Neuronal stem cell (in vitro differentiated cells): ENCODE measurements at regions not wholly inside any gene's neighbourhood (a gene's known extent, or its start where the extent isn't known, plus 50 kb on each side); places are given as distances from the start of the nearest gene placed in this dataset.

ENCODE experiments used
- DNase-seq: peaks from one replicate; pipeline ENCODE4 v3.0.0-alpha.2; 2013; ENCODE audit warnings: low spot score
- H2AFZ ChIP-seq: one replicate; pipeline ENCODE4 v1.6.1; 2013; ENCODE audit warnings: mild to moderate bottlenecking, low read length, inconsistent platforms
- H2AK5ac ChIP-seq: 2 replicates; pipeline ENCODE4 v1.6.1; 2013; ENCODE audit warnings: low read depth, mild to moderate bottlenecking, inconsistent platforms, low read length, moderate library complexity, mixed read lengths
- H2BK120ac ChIP-seq: 2 replicates; pipeline ENCODE4 v1.6.1; 2013; ENCODE audit warnings: low read depth, mild to moderate bottlenecking, inconsistent platforms, low read length, moderate library complexity, mixed read lengths
- H2BK12ac ChIP-seq: one replicate; pipeline ENCODE4 v1.6.1; 2013; ENCODE audit warnings: low read length, inconsistent platforms
- H2BK15ac ChIP-seq: 2 replicates; pipeline ENCODE4 v1.6.1; 2013; ENCODE audit warnings: mild to moderate bottlenecking, low read length, inconsistent platforms, mixed read lengths
- H2BK5ac ChIP-seq: one replicate; pipeline ENCODE4 v1.6.1; 2013; ENCODE audit warnings: inconsistent platforms, mild to moderate bottlenecking, low read length, moderate library complexity
- H3K14ac ChIP-seq: one replicate; pipeline ENCODE4 v1.6.1; 2013; ENCODE audit warnings: low read length, inconsistent platforms
- H3K18ac ChIP-seq: 2 replicates; pipeline ENCODE4 v1.6.1; 2013; ENCODE audit warnings: low read length, inconsistent platforms
- H3K23ac ChIP-seq: 2 replicates; pipeline ENCODE4 v1.6.1; 2013; ENCODE audit warnings: low read depth, mild to moderate bottlenecking, mixed read lengths, low read length, inconsistent platforms; ENCODE audit not compliant: poor library complexity
- H3K27ac ChIP-seq: replicated peaks from 3 replicates; pipeline ENCODE4 v1.5.1; 2013; ENCODE audit warnings: low read length, inconsistent platforms
- H3K27me3 ChIP-seq, 3 experiments: 2 replicates each; pipeline ENCODE4 v1.6.1; 2013; ENCODE audit warnings: low read length in 3 of 3, mild to moderate bottlenecking in 2 of 3, inconsistent platforms in 1 of 3, low read depth in 1 of 3, mixed read lengths in 1 of 3, moderate library complexity in 1 of 3; ENCODE audit not compliant: control insufficient read depth in 3 of 3, insufficient read depth in 3 of 3
- H3K36me3 ChIP-seq, 2 donors: replicated peaks in 1 of 2; 2 replicates each; pipeline ENCODE4 v1.6.1; 2013; ENCODE audit warnings: low read length in 2 of 2; ENCODE audit not compliant: control insufficient read depth in 2 of 2, insufficient read depth in 2 of 2
- H3K4ac ChIP-seq: 2 replicates; pipeline ENCODE4 v1.6.1; 2013; ENCODE audit warnings: inconsistent platforms, mild to moderate bottlenecking, low read length, moderate library complexity
- H3K4me1 ChIP-seq, 2 donors: 1 replicate in 1 of 2; 2 replicates in 1 of 2; pipeline ENCODE4 v1.6.1; 2013; ENCODE audit warnings: low read length in 2 of 2, low read depth in 1 of 2; ENCODE audit not compliant: control insufficient read depth in 2 of 2, insufficient read depth in 1 of 2
- H3K4me2 ChIP-seq: one replicate; pipeline ENCODE4 v1.6.1; 2013; ENCODE audit warnings: mild to moderate bottlenecking, low read length, inconsistent platforms; ENCODE audit not compliant: insufficient read depth, poor library complexity, severe bottlenecking
- H3K4me3 ChIP-seq, 2 donors: 2 replicates each; pipeline ENCODE4 v1.5.1; 2013; ENCODE audit warnings: low read length in 2 of 2, mild to moderate bottlenecking in 2 of 2, inconsistent platforms in 1 of 2, moderate library complexity in 1 of 2
- H3K79me1 ChIP-seq: one replicate; pipeline ENCODE4 v1.6.1; 2013; ENCODE audit warnings: low read depth, mild to moderate bottlenecking, inconsistent platforms, low read length, moderate library complexity
- H3K9ac ChIP-seq: one replicate; pipeline ENCODE4 v1.6.1; 2013; ENCODE audit warnings: mild to moderate bottlenecking, low read depth, low read length, inconsistent platforms; ENCODE audit not compliant: poor library complexity
- H3K9me3 ChIP-seq, 2 donors: replicated peaks in 1 of 2; 2 replicates each; pipeline versions ENCODE3 to v1.6.1; 2013; ENCODE audit warnings: low read length in 2 of 2, mild to moderate bottlenecking in 2 of 2, inconsistent platforms in 1 of 2, low read depth in 1 of 2, mixed read lengths in 1 of 2, moderate library complexity in 1 of 2; ENCODE audit not compliant: control insufficient read depth in 2 of 2, insufficient read depth in 1 of 2
- H4K8ac ChIP-seq: one replicate; pipeline ENCODE4 v1.6.1; 2013; ENCODE audit warnings: low read depth, mild to moderate bottlenecking, inconsistent platforms, low read length, moderate library complexity
- H4K91ac ChIP-seq: one replicate; pipeline ENCODE4 v1.6.1; 2013; ENCODE audit warnings: low read length, low read depth, mild to moderate bottlenecking, inconsistent platforms; ENCODE audit not compliant: poor library complexity
- WGBS, 2 donors: extraction: QIAGEN DNeasy Blood & Tissue Kit; methylation state at CpG; one replicate each; pipeline ENCODE4 v1.1.7; 2013; ENCODE audit warnings: missing lambda C conversion rate in 2 of 2, mixed read lengths in 1 of 2; ENCODE audit not compliant: insufficient read length in 2 of 2, insufficient replicate concordance in 1 of 2; ENCODE audit errors: extremely low coverage in 2 of 2; 5-methylcytosine and 5-hydroxymethylcytosine counted together

GRCh38 chr4:41478518-41478917, 59.4 kb upstream of the LIMCH1 start:
- H3K4ac ChIP-seq = no peak overlapping the region
- no peak overlapping the region for H2BK120ac ChIP-seq
- no peak overlapping the region for H2BK15ac ChIP-seq
- H2AFZ ChIP-seq = no peak overlapping the region
- WGBS, 2 donors = no CpG with 5 or more reads among the region's 3 CpGs
- H3K27me3 ChIP-seq = no peaks in the 10 kb centered on the region
- H3K18ac ChIP-seq = no peak overlapping the region
- H3K36me3 ChIP-seq = no peaks in the 10 kb centered on the region
- H3K9me3 ChIP-seq = no peaks in the 10 kb centered on the region
- H3K9ac ChIP-seq = no peak overlapping the region
- no peak overlapping the region for H3K14ac ChIP-seq
- no peak overlapping the region for H2BK5ac ChIP-seq
- no peak for DNase-seq
- H3K23ac ChIP-seq = no peak overlapping the region
- no peak overlapping the region for H3K4me2 ChIP-seq
- H3K27ac ChIP-seq = no peak overlapping the region
- no peak overlapping the region for H4K91ac ChIP-seq
- H2BK12ac ChIP-seq = no peak overlapping the region
- H3K4me3 ChIP-seq = no peak overlapping the region
- H3K79me1 ChIP-seq = no peaks in the 10 kb centered on the region
- H3K4me1 ChIP-seq = peaks cover 8 to 14% of the 10 kb centered on the region in 2 donors
- H2AK5ac ChIP-seq = no peak overlapping the region
- no peak overlapping the region for H4K8ac ChIP-seq

GRCh38 chr4:41480896-41481311, 57.1 kb upstream of the LIMCH1 start:
- H3K4ac ChIP-seq = no peak overlapping the region
- peaks cover 10 to 14% of the 10 kb centered on the region in 2 donors for H3K4me1 ChIP-seq
- no peaks in the 10 kb centered on the region for H3K9me3 ChIP-seq
- H2AK5ac ChIP-seq = no peak overlapping the region
- no peaks in the 10 kb centered on the region for H3K36me3 ChIP-seq
- WGBS, 2 donors = no CpG with 5 or more reads among the region's 5 CpGs
- no peak overlapping the region for H4K91ac ChIP-seq
- H3K27me3 ChIP-seq = no peaks in the 10 kb centered on the region
- no peak overlapping the region for H3K9ac ChIP-seq
- no peak overlapping the region for H2BK5ac ChIP-seq
- no peak overlapping the region for H3K27ac ChIP-seq
- no peak for DNase-seq
- H3K4me2 ChIP-seq = no peak overlapping the region
- no peak overlapping the region for H3K14ac ChIP-seq
- H4K8ac ChIP-seq = no peak overlapping the region
- no peak overlapping the region for H3K18ac ChIP-seq
- no peaks in the 10 kb centered on the region for H3K79me1 ChIP-seq
- H2BK12ac ChIP-seq = no peak overlapping the region
- no peak overlapping the region for H2BK15ac ChIP-seq
- no peak overlapping the region for H2BK120ac ChIP-seq
- H3K23ac ChIP-seq = no peak overlapping the region
- H3K4me3 ChIP-seq = no peak overlapping the region
- H2AFZ ChIP-seq = no peak overlapping the region

- H2BK12ac ChIP-seq = no peak overlapping the region
- no peak overlapping the region for H3K27ac ChIP-seq
- no peaks in the 10 kb centered on the region for H3K9me3 ChIP-seq
- no peak overlapping the region for H2BK120ac ChIP-seq
- no peak overlapping the region for H2BK5ac ChIP-seq
- no peak overlapping the region for H3K23ac ChIP-seq
- no peak overlapping the region for H3K14ac ChIP-seq
- H3K27me3 ChIP-seq = no peaks in the 10 kb centered on the region
- no peak overlapping the region for H3K4me2 ChIP-seq
- no peak overlapping the region for H2AFZ ChIP-seq
- H3K4me3 ChIP-seq = no peak overlapping the region
- H3K9ac ChIP-seq = no peak overlapping the region
- no peaks in the 10 kb centered on the region for H3K79me1 ChIP-seq
- no peak overlapping the region for H4K91ac ChIP-seq
- H3K36me3 ChIP-seq = no peaks in the 10 kb centered on the region
- no peak overlapping the region for H4K8ac ChIP-seq
- H2AK5ac ChIP-seq = no peak overlapping the region
- no peak overlapping the region for H2BK15ac ChIP-seq
- H3K18ac ChIP-seq = no peak overlapping the region
- no peak overlapping the region for H3K4ac ChIP-seq
- H3K4me1 ChIP-seq = peaks cover 0 to 2% of the 10 kb centered on the region in 2 donors
- no peak for DNase-seq
- no CpG with 5 or more reads among the region's 1 CpG for WGBS, 2 donors
Measured at GRCh38 chr4:41483771-41484170, 54.2 kb upstream of the LIMCH1 start.

GRCh38 chr4:41485041-41485440, 52.9 kb upstream of the LIMCH1 start:
- Histone ChIP-seq H2BK12ac (no peak overlapping the region), H2BK5ac (no peak overlapping the region), H4K91ac (no peak overlapping the region), H2AK5ac (no peak overlapping the region), H3K9me3 (no peaks in the 10 kb centered on the region), H3K4me1 (peaks cover 0 to 2% of the 10 kb centered on the region in 2 donors), H3K4me3 (no peak overlapping the region), H3K4ac (no peak overlapping the region), H3K23ac (no peak overlapping the region), H3K36me3 (no peaks in the 10 kb centered on the region), H2AFZ (no peak overlapping the region), H3K14ac (no peak overlapping the region), H3K79me1 (no peaks in the 10 kb centered on the region), H2BK120ac (no peak overlapping the region), H3K9ac (no peak overlapping the region), H3K4me2 (no peak overlapping the region), H4K8ac (no peak overlapping the region), H3K27ac (no peak overlapping the region), H2BK15ac (no peak overlapping the region), H3K18ac (no peak overlapping the region), H3K27me3 (no peaks in the 10 kb centered on the region)
- DNase-seq = no peak
- WGBS, 2 donors = no CpG with 5 or more reads among the region's 1 CpG
